ENCODE measurements at regions not wholly inside any gene's neighbourhood (a gene's known extent, or its start where the extent isn't known, plus 50 kb on each side); places are given as distances from the start of the nearest gene placed in this dataset.

DNA sequence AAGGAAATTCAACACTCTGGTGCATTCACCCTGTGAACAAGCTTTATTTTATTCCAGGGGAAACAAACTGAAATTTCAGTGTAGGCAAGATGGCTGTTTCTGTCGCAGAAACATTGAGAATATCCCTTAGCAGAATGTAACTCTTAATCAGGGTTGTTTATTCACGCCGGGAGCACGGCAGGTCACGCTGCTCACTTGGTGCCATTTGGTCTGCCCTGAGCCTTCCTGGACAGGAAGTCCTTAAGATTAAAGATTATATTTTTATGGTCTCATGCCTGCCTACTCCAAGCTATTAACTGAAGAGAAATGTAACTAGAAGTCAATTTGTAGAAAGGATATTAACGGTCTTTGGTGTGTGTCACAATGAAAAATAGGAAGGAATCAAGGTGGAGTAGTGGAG is 185.3 kb upstream of the ARGLU1 start:
- peak in 1 of 2 donors; percentile 8 for DNase-seq (ENCODE audit: low read depth in 2 of 2)

DNA sequence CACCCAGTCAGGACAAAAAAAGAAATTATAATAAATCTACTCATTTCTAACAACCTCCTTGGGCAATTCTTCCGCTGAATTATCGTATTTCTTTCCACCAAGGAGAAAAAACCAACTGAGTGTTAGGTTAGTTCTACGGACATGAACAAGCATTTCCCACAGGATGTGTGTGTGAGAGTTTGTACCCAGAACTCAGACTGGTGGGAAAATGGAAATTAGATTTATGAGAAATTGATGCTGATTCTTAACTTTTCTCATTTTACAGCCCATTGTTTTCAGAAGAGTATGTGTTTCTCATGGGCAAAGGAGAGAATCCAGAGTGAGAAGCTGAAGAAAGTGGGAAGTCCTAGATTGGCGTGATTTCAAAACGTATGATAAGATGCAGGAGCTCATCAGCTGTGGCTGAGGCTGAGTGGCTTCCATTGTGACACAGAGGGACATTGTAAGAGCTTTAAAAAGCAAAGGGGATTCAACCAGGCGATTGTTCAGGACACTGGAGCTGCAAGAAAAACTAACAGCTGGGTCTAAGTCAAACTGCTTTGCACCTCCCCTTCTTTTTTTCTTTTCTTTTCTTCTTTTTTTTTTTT is 184.7 kb upstream of the ARGLU1 start:
- peak in 1 of 2 donors; percentile 1 for DNase-seq (ENCODE audit: low read depth in 2 of 2)

DNA sequence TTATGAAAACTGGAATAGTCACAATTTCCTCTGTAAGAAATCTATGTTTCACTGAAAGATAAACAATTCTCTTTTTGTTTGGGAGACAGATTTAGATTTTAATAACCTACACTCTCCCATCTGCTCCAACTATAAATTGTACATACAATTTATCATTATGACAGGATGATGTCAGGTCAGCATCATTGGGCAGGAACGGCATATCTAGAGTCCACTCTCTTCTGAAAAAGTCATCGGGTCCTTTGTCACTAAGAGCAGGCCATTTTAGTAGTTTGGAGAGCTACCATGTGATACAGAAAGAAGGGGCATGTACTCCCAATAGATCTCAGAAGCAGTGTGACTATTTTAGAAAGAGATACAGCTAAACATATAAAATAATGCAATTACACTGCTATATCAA is 180.8 kb upstream of the ARGLU1 start:
- DNase-seq (ENCODE audit: low read depth in 2 of 2), result no peak

DNA sequence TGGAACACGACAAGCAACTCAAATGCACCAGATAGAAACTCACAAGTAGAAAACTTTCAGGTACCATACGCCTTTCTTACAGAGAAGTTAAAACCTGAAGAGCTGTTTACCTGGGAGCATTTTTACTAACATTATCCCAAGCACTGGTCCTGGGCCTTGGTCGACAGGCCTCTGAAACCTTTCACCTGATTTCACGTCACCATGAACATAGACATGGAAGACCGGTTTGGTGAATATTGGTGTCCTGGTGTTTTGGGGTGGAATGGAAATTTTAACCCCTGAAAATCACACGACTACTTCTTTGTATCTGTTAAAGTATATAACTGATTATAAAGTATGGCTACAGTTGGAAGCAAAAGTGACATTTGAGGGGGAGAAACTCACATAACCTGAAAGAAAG is 176.6 kb upstream of the ARGLU1 start:
- DNase-seq (ENCODE audit: low read depth in 2 of 2), result no peak

DNA sequence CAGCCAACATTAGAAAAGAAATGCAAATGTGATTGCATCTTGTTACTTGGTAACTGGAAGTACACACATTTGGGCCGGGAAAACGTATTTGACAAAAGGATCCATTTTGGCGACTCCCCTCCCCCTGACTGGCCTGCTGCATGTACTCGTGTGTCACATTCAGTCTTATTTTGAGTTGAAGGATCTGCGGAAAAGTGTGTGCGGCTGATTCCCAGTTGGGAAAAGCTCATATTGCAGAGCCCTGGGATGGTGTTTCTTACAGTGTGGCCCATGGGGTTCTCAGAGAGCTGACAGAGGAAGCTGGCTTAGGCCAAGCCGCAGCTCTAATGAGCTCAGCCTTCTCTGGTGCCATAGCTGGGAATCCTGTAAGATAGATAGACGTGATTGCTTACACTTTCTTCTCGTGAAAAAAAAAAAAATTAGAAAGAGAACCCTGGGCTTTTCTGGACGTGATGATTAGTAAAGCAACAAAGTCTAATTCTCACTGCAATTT is 170.3 kb upstream of the ARGLU1 start:
- DNase-seq (ENCODE audit: low read depth in 2 of 2), result no peak

DNA sequence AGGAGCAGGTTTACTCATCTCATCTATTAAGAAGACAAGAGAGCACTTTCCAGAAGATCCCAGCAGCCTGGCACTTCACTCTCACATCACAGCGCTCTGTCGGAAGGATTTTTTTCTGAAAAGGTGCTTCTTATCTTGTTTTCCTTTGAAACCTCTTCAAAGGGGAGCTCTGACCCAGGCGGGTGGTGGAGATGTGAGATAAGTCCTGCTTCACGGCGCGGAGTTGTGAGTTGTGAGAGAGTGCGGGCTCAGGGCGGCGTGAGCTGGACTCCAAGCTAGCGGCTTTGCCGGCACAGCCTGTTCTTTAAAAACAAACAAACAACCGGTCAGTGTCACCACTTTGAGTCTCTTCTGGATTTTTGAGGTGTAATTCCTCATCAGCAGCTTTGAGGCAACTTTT is 169.0 kb upstream of the ARGLU1 start:
- DNase-seq (ENCODE audit: low read depth in 2 of 2), result no peak

DNA sequence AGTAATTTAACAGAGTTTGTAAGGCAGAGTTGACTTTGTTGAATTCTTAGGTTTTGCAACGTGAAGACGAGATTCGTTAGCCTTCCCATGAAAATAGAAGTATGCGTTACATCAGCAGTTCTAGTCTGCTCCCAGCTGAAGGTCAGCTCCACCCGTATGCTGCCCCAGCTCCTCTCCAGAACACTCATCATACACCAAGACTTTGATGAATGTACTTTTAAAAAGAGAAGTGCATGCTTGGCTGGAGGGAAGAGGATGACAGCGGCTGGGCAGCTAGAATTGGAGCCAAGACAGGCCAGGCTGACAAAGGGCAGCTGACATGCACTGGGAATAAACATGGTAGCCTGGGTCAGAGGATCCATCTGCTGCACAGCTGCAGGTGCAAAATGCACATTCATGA is 166.3 kb upstream of the ARGLU1 start:
- no peak for DNase-seq (ENCODE audit: low read depth in 2 of 2)

DNA sequence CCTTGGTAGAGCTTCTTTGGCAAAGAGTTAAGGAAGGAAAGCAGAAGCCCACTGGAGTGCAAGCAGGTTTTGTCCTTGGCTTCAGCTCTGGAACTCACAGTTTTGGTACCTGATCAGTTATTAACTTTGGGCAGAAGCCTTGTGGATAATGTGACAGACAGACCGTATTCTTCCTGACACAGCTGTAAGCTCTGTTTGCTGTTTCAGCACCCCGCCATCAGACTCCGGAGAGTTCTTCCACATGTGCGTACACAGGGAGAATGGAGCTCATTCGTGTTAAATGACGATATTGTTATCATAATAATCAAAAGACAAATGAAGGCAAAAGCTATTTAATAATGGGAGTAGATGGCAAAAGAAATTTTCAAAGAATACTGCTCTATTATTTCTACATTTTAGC is 155.1 kb upstream of the ARGLU1 start:
- DNase-seq (ENCODE audit: low read depth in 2 of 2), result no peak

DNA sequence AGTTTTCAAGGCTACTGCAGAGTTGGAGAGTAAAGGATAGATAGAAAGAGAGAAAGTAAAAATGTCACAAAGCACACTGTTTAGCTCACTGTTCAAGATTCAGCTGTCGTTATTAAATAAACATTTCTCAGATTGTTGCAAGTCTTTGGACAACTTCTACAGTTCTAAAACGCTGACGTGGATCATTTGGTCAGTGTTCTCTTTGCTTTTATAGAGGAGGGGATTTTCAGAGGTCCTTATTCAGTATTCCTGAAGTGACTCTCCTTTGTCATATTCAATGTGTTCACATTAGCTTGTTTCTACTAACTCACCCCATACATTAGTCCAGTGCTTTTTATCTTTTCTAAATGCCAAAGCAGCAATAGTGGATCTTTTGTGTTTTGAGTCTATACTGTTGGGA is 154.7 kb upstream of the ARGLU1 start:
- no peak for DNase-seq (ENCODE audit: low read depth in 2 of 2)

DNA sequence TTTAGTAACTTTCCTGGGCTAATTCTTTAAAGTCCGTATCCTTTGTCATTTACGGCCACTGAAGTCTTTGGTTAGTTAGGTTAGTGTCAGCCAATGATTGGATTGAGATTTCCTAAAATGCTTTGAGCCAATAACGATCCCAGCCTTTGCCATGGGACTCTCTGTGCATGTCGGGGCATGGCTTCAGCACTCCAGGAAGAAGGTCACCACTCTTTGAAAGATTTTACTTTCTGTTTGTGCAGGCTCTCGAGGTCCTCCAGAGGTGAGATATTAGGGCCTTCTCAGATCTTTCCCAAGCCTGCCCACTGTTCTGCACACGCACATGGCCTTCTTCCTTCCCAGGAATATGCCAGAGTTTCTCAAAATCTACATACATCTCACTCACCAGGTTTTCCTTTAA is 153.7 kb upstream of the ARGLU1 start:
- no peak for DNase-seq (ENCODE audit: low read depth in 2 of 2)

DNA sequence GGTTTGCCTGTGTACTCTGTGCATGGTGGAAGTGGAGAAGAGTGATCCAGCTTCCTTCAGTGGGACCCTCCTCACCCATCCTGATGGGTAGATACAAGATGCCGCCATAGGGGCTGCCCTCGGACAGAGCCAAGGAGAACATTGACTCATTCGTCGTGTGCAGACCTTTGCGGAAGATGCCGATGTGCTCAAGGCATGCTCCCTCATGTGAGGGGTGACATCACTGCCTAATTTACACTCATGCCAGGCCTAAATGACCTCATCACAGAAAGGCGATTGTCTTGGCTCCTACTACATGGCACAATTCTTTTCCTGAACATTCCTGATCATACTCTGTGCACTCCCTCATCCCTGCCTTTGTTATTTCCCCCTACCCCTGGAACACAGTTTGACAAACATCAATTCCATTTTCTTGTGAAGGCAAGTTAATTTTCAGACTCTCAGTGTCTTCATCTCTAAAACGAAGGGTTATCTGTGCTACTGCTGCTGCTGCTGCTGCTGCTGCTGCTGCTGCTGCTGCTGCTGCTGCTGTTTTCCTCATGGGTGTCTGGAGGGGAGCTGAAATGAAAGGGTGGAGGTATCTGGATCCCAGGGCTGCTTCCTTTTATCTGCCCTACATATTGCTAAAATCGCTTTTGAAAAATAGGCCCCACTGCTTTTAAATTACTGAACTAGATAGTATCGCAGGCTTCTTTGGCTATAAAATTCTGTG is 146.5 kb upstream of the ARGLU1 start:
- no peak for DNase-seq (ENCODE audit: low read depth in 2 of 2)

DNA sequence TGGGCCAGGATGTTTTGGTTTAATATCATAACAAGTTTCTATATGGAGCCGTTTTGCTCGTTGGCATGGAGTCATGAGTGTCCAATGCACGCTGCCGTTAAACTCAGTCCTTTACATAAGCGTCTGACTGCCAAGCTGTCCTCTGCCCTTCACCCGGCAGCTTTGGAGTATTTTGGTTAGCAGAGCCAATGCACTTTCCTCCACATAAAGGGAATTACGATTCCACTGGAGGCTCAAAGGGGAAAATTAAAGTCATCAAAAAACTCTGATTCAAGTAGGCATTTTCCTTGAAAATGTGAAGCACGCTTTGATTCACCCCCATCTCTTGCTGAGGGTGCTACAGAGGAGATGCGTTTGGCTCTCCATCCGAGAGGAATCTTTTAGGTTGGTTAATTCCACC is 144.4 kb upstream of the ARGLU1 start:
- no peak for DNase-seq (ENCODE audit: low read depth in 2 of 2)

DNA sequence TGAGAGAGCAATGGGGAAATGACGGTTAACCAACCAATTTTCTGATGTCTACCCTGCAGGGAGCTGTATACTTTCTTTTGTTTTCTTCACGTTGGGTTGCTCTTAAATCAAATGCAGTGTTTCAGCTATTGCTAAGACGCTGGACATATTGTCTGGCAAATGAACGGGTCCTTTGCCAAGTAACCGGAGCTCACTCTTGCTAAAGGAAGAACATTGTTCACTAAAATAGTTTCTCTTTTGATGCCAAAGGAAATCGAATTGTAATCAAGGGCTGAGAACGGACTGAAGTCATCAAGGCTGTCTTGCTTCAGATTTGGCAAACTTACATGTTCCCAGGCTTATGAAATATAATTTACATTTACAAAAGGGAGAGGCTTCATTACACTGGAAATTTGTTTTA is 142.3 kb upstream of the ARGLU1 start:
- DNase-seq (ENCODE audit: low read depth in 2 of 2), result peak in 1 of 2 donors; percentile 84

DNA sequence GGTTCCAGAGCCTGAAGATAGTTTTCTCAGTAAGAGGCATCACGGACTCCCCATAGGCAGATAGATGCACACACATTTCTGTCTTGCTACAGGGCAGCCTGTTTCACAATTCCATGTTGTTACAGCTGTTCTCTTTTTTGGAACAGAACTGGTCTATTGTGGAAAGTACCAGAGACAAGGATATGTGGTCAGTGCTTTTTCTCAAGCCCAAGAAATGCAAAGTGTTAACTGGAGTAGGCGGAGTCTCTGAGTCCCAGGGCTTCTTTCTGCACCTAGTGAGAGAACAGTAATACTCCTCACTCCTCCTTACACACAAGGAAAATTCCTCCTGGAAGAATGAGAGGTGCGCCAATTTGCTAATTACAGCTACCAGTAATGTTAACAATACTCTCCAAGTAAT is 141.6 kb upstream of the ARGLU1 start:
- DNase-seq (ENCODE audit: low read depth in 2 of 2), result peak; percentile 43 to 59

DNA sequence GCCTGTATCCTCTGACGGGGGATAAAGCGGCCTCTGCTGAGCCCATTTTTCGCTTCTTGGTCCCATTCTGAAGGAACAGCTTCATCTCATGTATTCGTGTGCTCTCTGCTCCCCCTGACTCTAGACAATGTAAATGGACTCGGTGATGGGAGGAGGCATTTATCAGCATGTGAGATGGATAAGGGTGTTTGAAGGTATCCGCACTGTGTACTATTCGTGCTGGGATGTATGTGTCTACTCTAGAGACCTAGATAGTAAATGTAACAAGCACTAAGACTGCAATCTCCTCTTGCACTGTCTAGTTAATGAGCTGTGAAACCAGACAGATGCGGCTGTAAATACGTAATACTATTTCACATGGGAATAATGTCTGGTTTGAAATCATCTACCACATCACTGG is 134.6 kb upstream of the ARGLU1 start:
- DNase-seq (ENCODE audit: low read depth in 2 of 2), result no peak

DNA sequence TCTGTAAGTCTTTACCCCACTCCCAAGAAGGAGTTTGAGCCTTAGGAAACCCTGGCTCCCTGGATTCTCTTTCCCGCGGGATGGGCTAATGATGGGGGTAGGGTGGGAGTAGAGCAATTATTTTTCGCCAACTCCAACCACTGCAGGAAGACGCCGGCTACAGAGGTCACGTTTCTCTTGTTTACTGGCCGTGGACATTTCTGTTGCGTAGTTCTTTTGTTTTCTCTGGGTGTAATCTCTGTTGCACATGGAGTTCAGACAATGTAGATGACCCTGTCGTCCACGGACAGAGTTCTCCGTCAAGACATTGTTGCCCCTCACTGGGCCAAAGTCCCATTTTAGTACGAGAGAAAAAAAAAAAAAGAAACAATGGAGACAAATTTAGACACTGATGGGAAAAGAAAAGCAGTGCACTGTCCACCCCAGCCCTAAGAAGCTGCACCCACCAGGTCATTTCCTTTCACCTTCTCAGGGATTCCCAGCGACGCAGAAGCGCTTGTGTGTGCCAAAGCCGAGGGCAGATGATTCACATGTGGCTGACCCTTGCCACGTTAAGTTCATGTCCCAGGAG is 133.9 kb upstream of the ARGLU1 start:
- peak; percentile 76 to 90 for DNase-seq (ENCODE audit: low read depth in 2 of 2)

DNA sequence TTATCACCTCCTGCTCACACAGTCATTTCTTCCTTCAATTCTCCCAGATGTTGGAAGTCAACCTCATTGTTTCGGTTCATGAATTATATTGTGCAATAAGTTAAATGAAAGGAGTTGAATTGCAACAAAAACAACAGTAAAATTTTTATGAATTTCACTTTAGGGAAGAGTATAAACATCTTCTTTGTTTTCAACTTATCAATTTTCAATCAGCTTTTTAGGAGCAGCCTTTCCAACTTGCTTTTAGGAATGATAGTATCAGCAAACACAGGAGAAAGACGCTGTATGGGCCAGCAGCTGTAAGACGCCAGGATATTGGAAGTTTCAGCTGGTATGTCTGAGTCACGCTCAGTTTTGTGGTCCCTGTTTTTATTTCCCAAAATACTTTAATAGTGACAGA is 132.5 kb upstream of the ARGLU1 start:
- no peak for DNase-seq (ENCODE audit: low read depth in 2 of 2)

DNA sequence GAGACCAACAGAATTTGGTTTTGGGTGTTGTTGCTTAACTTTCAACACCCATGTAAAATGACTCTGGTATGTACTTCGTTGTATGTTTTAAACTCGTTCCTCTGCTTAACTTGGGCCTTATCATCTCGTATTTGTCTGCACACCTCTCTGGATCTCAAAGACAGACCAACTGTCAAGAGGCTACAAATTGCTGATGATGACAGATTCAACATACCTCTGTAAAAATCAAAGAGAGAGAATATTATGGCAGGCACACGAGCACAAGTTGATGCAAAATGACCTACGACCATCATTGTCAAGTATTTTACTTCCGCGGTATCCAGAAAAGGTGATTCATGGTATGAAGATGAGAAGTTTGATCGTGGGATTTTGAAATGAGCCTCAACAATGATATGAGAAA is 132.1 kb upstream of the ARGLU1 start:
- DNase-seq (ENCODE audit: low read depth in 2 of 2), result no peak

DNA sequence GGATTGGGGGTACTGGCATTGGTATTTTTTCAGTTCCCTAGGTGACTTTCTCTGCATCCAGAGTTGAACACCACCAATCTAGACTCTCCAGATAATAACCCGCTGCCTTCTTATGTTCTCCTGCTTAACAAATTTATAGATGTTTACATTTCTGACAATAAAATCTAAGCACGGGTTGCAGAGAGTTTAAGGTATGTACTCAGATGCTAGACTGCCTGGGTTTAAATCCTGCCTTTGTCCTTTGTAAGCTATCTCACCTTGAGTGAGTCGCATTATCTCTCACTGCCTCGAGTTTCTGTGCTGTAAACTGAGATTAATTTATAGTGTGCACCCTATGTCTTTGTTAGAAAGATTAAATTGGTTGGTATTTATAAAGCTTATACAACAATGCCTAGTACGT is 131.4 kb upstream of the ARGLU1 start:
- DNase-seq (ENCODE audit: low read depth in 2 of 2), result no peak

DNA sequence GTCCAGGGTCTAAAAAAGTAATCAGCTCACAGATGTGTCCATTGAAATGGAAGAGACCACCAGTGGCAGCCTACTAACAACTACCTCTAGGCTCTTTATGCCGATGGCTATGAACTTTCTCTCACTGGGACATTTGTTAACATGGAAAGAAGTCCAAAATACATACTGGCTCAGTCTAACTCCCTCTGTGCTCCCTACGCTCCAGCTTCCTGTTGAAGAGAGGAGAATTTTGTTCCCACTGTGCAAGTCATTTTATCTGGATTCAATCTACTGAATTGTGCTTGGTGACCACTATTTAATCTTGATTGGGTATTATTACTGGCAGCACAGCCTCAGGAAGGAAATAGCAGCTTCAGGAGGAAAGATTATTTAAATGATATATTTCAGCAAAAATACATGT is 128.8 kb upstream of the ARGLU1 start:
- DNase-seq (ENCODE audit: low read depth in 2 of 2), result peak in 1 of 2 donors; percentile 76

DNA sequence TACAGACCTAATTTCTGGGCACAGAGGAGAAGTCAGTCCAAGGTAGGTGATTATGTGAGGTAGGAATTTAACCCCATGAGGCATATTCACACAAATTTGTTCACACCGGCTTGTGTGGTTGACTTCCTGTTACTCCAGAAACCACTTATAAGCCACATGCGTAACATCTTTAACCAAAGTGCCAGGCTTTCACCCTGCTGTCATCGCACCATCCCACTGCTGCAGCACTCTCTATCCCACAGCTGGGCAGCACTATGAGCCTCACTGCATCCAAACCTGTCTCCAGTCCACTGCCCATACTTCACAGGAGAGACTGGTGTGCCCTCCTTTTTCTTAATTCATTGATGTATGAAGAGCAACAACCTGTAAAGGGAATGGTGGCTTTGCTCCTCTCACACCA is 128.2 kb upstream of the ARGLU1 start:
- DNase-seq (ENCODE audit: low read depth in 2 of 2), result no peak

DNA sequence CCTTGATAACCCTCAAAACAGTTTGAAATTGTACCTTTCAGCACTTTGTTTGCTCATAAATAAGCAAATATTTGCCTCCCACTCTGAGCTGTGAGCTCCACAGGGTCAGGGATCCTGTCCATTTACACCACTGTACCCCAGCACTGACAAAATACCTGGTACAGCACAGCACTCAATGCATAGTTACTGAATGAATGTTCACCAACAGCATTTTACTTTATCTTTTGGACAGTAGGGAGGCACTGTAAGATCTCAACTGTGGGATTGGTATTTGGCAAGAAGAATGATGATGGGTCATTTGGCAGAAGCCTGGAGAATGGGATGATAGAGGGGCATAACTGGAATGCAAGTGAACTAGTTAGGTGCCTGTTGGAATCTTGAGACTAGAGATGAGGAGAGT is 127.2 kb upstream of the ARGLU1 start:
- no peak for DNase-seq (ENCODE audit: low read depth in 2 of 2)

DNA sequence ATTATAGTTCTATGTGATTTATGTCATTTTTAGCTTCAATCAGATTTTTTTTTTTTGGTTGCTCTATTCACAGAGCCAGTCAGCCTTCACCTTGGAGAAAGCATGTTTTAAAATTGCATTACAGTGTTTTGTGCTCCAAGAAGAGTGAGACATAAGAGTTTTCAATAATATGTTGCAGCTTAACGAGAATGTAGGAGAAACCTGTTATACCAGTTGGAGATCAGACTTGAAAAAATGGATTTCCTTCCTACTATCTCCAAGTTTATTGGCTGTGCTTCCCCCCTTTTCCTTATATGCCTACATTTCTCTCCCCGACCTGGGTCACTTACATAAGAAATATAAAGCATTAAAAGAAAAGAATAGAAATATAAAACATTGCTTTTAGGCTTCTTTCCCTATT is 123.9 kb upstream of the ARGLU1 start:
- DNase-seq (ENCODE audit: low read depth in 2 of 2), result no peak

Data from lung microvascular endothelial cell (primary cell).